B cell (primary cell): ENCODE measurements at regions not wholly inside any gene's neighbourhood (a gene's known extent, or its start where the extent isn't known, plus 50 kb on each side); places are given as distances from the start of the nearest gene placed in this dataset.

Source experiments
- ATAC-seq: fragments of 200-7000 bp; cut with Tn5 transposase; one replicate; pipeline ENCODE4 v1.10.0; 2021; ENCODE audit warnings: low read depth, mild to moderate bottlenecking, moderate number of reproducible peaks, moderate library complexity
- CTCF ChIA-PET: fragments of 350-600 bp; sonication (Branson Sonifier 250); formaldehyde crosslinking; loops from one replicate; lab custom pipeline; 2021; ENCODE audit warnings: antibody characterized with exemption, inconsistent platforms; lab: Charles Lee
- POLR2A ChIA-PET: fragments of 350-600 bp; sonication (Branson Sonifier 250); formaldehyde crosslinking; loops from one replicate; lab custom pipeline; 2021; ENCODE audit warnings: antibody characterized with exemption; lab: Charles Lee
- DNase-seq: peaks from one replicate; pipeline ENCODE4 v3.0.0; 2013
- H2AFZ ChIP-seq: 2 replicates; pipeline ENCODE4 v1.6.1; 2012; ENCODE audit warnings: mild to moderate bottlenecking, low read depth, low read length; ENCODE audit not compliant: insufficient read depth, poor library complexity, severe bottlenecking
- H3K27ac ChIP-seq, 2 donors: 1 replicate in 1 of 2; 2 replicates in 1 of 2; pipeline ENCODE4 v1.5.1; 2012 to 2013; ENCODE audit warnings: low read length in 2 of 2, mild to moderate bottlenecking in 2 of 2, moderate library complexity in 1 of 2
- H3K27me3 ChIP-seq, 4 experiments: fragments of 200-600 bp in 1 of 4; sonication (generic) in 1 of 4; replicated peaks in 1 of 4; 1 replicate in 2 of 4; 2 replicates in 2 of 4; pipeline versions ENCODE4 v1.6.1 to v1.7.0; 2013 to 2016; ENCODE audit warnings: low read length in 3 of 4, mild to moderate bottlenecking in 2 of 4, mixed read lengths in 1 of 4, moderate library complexity in 1 of 4; ENCODE audit not compliant: insufficient read depth in 4 of 4, control insufficient read depth in 3 of 4; ENCODE audit errors: control extremely low read depth in 1 of 4
- H3K36me3 ChIP-seq, 2 experiments: replicated peaks in 1 of 2; 1 replicate in 1 of 2; 2 replicates in 1 of 2; pipeline versions ENCODE4 v1.6.1 to v1.7.1; 2013; ENCODE audit warnings: low read length in 1 of 2; ENCODE audit not compliant: insufficient read depth in 2 of 2, control insufficient read depth in 1 of 2; ENCODE audit errors: control extremely low read depth in 1 of 2, extremely low read depth in 1 of 2
- H3K4me1 ChIP-seq, 2 donors: fragments of 200-600 bp in 1 of 2; sonication (generic) in 1 of 2; 1 replicate in 1 of 2; 2 replicates in 1 of 2; pipeline versions ENCODE4 v1.5.1 to v1.6.1; 2013 to 2017; ENCODE audit warnings: low read length in 2 of 2; ENCODE audit not compliant: control insufficient read depth in 2 of 2, insufficient read depth in 2 of 2
- H3K4me2 ChIP-seq: replicated peaks from 2 replicates; pipeline ENCODE3; 2012; ENCODE audit warnings: mild to moderate bottlenecking, low read depth, low read length; ENCODE audit not compliant: poor library complexity, severe bottlenecking
- H3K4me3 ChIP-seq, 5 experiments: fragments of 200-600 bp in 1 of 5; sonication (generic) in 1 of 5; 1 replicate in 3 of 5; 2 replicates in 2 of 5; pipeline versions ENCODE4 v1.5.1 to v1.7.0; 2011 to 2016; ENCODE audit warnings: low read length in 4 of 5, mild to moderate bottlenecking in 4 of 5, low read depth in 2 of 5, control low read depth in 1 of 5, moderate library complexity in 1 of 5; ENCODE audit not compliant: insufficient read depth in 1 of 5; ENCODE audit errors: control extremely low read depth in 1 of 5, extremely low read depth in 1 of 5
- H3K79me2 ChIP-seq: fragments of 200-600 bp; sonication (generic); one replicate; pipeline ENCODE4 v1.6.0; 2016; ENCODE audit warnings: low read length; ENCODE audit not compliant: control insufficient read depth, insufficient read depth
- H3K9ac ChIP-seq: fragments of 200-600 bp; sonication (generic); 2 replicates; pipeline ENCODE4 v1.6.1; 2017; ENCODE audit warnings: mild to moderate bottlenecking, low read length, moderate library complexity
- H3K9me3 ChIP-seq, 3 donors: one replicate each; pipeline versions ENCODE4 v1.6.1 to v1.7.1; 2013; ENCODE audit warnings: low read length in 2 of 3; ENCODE audit not compliant: control insufficient read depth in 2 of 3, insufficient read depth in 1 of 3; ENCODE audit errors: control extremely low read depth in 1 of 3
- H4K20me1 ChIP-seq: 2 replicates; pipeline ENCODE4 v1.6.0; 2012; ENCODE audit warnings: mild to moderate bottlenecking, low read length; ENCODE audit not compliant: insufficient read depth, control insufficient read depth, poor library complexity, severe bottlenecking
- H3K27ac Mint-ChIP-seq: one replicate; pipeline ENCODE4 v1.8.0; 2021; ENCODE audit warnings: mixed read lengths
- H3K27me3 Mint-ChIP-seq: one replicate; pipeline ENCODE4 v1.8.0; 2021; ENCODE audit warnings: mixed read lengths
- H3K4me1 Mint-ChIP-seq: one replicate; pipeline ENCODE4 v1.8.0; 2021; ENCODE audit warnings: mixed read lengths
- H3K4me3 Mint-ChIP-seq: one replicate; pipeline ENCODE4 v1.8.0; 2021; ENCODE audit warnings: mixed read lengths
- H3K9me3 Mint-ChIP-seq: one replicate; pipeline ENCODE4 v1.8.0; 2022; ENCODE audit warnings: mixed read lengths; ENCODE audit not compliant: insufficient read depth
- CTCF ChIP-seq: fragments of 200-600 bp; IDR thresholded peaks from one replicate; pipeline ENCODE4 v1.8.0; 2022; ENCODE audit warnings: antibody characterized with exemption, mild to moderate bottlenecking
- EZH2 ChIP-seq: IDR thresholded peaks from 2 replicates; pipeline ENCODE4 v1.6.1; 2012; ENCODE audit warnings: borderline replicate concordance, low read depth, mild to moderate bottlenecking, moderate library complexity, low read length; ENCODE audit not compliant: insufficient read depth, poor library complexity, severe bottlenecking
- WGBS: methylation state at CpG from one replicate; pipeline ENCODE4 v1.1.5; 2013; ENCODE audit warnings: missing lambda C conversion rate; ENCODE audit not compliant: insufficient coverage; 5-methylcytosine and 5-hydroxymethylcytosine counted together
- intact Hi-C: fragments of 100-400 bp; cut with micrococcal nuclease; formaldehyde crosslinking; loops from one replicate; pipeline ENCODE4 v1.10.0; 2022

GRCh38 chr6:119856136-119856535 is 506.6 kb upstream of the MAN1A1 start:
- Histone ChIP-seq H3K36me3 (no peaks in the 10 kb centered on the region), H3K4me1 (peaks cover 0 to 8% of the 10 kb centered on the region in 2 donors), H3K9me3 (no peaks in the 10 kb centered on the region), H3K4me3 (peak overlapping the region in 3 of 5 experiments; percentile 13 to 29 (median 20)), H3K27ac (no peak overlapping the region), H3K79me2 (no peaks in the 10 kb centered on the region), H3K4me2 (peak overlapping the region; percentile 55), H4K20me1 (no peaks in the 10 kb centered on the region), H3K9ac (peak overlapping the region; percentile 38), H2AFZ (peak overlapping the region; percentile 59), H3K27me3 (no peaks in the 10 kb centered on the region)
- TF ChIP-seq EZH2 (no peak), CTCF (no peak)
- peak overlapping the region; percentile 67 for H3K4me3 Mint-ChIP-seq
- no peak overlapping the region for H3K27ac Mint-ChIP-seq
- WGBS = 86% methylated on average over 1 of the region's 3 CpGs
- ChIA-PET POLR2A (no interaction called here), CTCF (interaction anchor here (0.7 kb wide), 1 partner anchor 52 kb away, joined by 3 read pairs; no protein-coding TSS in a partner anchor)
- ATAC-seq (no peak), DNase-seq (peak; percentile 3)
- H3K27me3 Mint-ChIP-seq = no peaks in the 10 kb centered on the region
- intact Hi-C loops = no loop called here
- H3K4me1 Mint-ChIP-seq = peaks cover 13% of the 10 kb centered on the region
- H3K9me3 Mint-ChIP-seq = no peaks in the 10 kb centered on the region

GRCh38 chr6:119848696-119849095 is 499.1 kb upstream of the MAN1A1 start:
- Mint-ChIP-seq H3K4me3 (no peak overlapping the region), H3K27ac (no peak overlapping the region), H3K27me3 (no peaks in the 10 kb centered on the region), H3K9me3 (no peaks in the 10 kb centered on the region), H3K4me1 (no peaks in the 10 kb centered on the region)
- no peaks in the 10 kb centered on the region for H4K20me1 ChIP-seq
- ChIA-PET POLR2A (no interaction called here), CTCF (no interaction called here)
- H3K36me3 ChIP-seq = no peaks in the 10 kb centered on the region
- TF ChIP-seq EZH2 = no peak
- TF ChIP-seq CTCF = no peak
- no peak overlapping the region for H3K4me2 ChIP-seq
- H3K4me3 ChIP-seq = no peak overlapping the region
- H2AFZ ChIP-seq = no peak overlapping the region
- no peaks in the 10 kb centered on the region for H3K9me3 ChIP-seq
- intact Hi-C loops = no loop called here
- no peak for ATAC-seq
- 100% methylated on average over 1 of the region's 2 CpGs for WGBS
- H3K4me1 ChIP-seq = no peaks in the 10 kb centered on the region
- H3K27me3 ChIP-seq = no peaks in the 10 kb centered on the region
- DNase-seq = no peak
- no peaks in the 10 kb centered on the region for H3K79me2 ChIP-seq
- no peak overlapping the region for H3K9ac ChIP-seq
- H3K27ac ChIP-seq = no peak overlapping the region
